Upper lobe of left lung (tissue), 4 donors: ENCODE measurements at regions not wholly inside any gene's neighbourhood (a gene's known extent, or its start where the extent isn't known, plus 50 kb on each side); places are given as distances from the start of the nearest gene placed in this dataset.

Source experiments
- EP300 ChIP-seq, 4 donors: sonication (generic); formaldehyde crosslinking; IDR thresholded peaks; one replicate each; pipeline ENCODE4 v1.5.1; 2017; ENCODE audit warnings: antibody characterized with exemption in 4 of 4, control low read depth in 2 of 4
- POLR2A ChIP-seq, 4 donors: fragments of 450-650 bp; IDR thresholded peaks; one replicate each; pipeline ENCODE4 v1.5.1; 2016 to 2017; ENCODE audit warnings: antibody characterized with exemption in 4 of 4, mild to moderate bottlenecking in 2 of 4
- TF ChIP-seq, protein P1 (sequence below), 6 experiments: fragments of 450-650 bp in 4 of 6; fragments of 200-600 bp in 2 of 6; sonication (generic) in 2 of 6; IDR thresholded peaks; one replicate each; pipeline ENCODE4 v1.5.1; 2016 to 2019; ENCODE audit warnings: antibody characterized with exemption in 6 of 6

DNA sequence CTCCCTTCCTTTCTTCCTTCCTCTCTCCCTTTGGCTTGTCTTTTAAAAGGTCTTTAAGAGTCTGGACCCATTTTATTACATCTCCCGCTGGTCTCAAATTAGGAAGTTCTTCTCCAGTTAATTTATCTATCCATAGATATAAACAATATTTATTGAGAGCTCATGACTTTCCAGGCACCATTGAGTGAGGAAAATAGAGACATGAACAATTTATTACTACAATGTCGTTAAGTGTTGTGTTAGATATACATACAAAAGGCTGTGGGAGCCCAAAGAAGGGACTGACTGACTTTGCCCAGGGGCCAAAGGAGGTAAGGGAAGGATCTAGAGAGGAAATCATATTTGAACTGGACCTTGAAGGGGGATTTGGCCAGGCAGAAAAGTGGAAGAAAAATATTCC lies 51.6 kb upstream of the DEUP1 start:
- TF ChIP-seq EP300 (IDR thresholded peaks at IDR 0.05) (no peak), POLR2A (IDR thresholded peaks at IDR 0.05) (no peak)
- TF ChIP-seq, protein P1, sequence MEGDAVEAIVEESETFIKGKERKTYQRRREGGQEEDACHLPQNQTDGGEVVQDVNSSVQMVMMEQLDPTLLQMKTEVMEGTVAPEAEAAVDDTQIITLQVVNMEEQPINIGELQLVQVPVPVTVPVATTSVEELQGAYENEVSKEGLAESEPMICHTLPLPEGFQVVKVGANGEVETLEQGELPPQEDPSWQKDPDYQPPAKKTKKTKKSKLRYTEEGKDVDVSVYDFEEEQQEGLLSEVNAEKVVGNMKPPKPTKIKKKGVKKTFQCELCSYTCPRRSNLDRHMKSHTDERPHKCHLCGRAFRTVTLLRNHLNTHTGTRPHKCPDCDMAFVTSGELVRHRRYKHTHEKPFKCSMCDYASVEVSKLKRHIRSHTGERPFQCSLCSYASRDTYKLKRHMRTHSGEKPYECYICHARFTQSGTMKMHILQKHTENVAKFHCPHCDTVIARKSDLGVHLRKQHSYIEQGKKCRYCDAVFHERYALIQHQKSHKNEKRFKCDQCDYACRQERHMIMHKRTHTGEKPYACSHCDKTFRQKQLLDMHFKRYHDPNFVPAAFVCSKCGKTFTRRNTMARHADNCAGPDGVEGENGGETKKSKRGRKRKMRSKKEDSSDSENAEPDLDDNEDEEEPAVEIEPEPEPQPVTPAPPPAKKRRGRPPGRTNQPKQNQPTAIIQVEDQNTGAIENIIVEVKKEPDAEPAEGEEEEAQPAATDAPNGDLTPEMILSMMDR (IDR thresholded peaks at IDR 0.05), result no peak
